GM21529 (cell line): ENCODE measurements at regions not wholly inside any gene's neighbourhood (a gene's known extent, or its start where the extent isn't known, plus 50 kb on each side); places are given as distances from the start of the nearest gene placed in this dataset.
"Not testable (repeated sequence)": the region's sequence is repeated elsewhere in the genome, so short reads cannot be mapped to it uniquely, and the experiment has no call there.

Source experiments
- ATAC-seq: cut with Tn5 transposase; IDR thresholded peaks from one replicate; pipeline ENCODE4 v1.9.1; 2021; ENCODE audit not compliant: unreplicated experiment

DNA sequence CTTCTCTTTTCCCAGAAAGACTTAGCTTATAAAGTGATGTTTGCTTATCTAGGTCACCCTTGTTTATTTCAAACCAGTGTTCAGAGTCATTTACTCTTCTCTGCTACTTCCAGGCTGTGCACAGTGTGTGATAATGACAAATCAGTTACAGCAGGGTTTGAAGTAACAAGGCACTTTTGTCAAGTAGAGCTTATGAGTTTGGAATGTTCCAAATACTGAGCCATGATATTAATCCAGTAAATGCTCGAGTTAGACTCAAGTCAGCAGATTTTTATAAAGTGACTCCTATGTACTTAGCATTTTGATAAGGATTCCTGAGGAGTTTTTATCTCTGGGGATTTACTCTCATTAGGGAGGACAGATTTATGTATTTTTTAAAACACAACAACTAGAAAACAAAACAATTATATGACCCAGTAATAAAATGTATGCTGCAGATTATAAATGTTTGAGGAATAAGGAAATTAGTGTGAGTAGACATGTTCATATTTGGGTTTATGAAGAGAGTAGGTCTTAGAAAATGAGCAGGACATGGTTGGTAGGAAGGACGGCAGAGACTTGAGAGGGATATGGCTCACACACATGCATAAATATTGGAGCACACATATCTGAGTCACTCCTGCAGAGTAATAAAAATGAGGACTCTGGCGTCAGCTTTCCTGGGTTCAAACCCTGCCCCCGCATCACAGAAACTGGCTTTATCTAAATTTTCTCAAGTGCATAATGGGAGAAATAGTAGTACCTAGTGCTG is 271.2 kb downstream of the FBXO8 start:
- no peak for ATAC-seq

DNA sequence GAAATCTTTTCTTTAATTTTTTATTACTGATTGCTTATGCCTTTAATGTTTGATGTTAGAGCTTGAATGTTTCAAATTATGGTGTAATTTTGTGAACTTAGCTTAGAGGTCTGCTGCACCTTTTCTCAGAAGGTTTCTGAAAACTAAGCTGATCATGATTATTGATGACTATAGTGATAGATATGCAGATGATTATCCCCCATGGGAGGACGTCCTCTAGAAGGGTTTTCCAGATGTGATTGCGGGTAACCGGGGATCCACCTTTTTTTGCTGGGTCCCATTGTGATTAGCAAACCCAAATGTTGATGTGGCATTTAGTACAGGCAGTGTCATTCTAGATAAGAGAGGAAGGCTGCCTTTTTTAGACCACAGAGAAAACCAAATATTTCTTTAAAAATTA is 272.9 kb downstream of the FBXO8 start:
- no peak for ATAC-seq

DNA sequence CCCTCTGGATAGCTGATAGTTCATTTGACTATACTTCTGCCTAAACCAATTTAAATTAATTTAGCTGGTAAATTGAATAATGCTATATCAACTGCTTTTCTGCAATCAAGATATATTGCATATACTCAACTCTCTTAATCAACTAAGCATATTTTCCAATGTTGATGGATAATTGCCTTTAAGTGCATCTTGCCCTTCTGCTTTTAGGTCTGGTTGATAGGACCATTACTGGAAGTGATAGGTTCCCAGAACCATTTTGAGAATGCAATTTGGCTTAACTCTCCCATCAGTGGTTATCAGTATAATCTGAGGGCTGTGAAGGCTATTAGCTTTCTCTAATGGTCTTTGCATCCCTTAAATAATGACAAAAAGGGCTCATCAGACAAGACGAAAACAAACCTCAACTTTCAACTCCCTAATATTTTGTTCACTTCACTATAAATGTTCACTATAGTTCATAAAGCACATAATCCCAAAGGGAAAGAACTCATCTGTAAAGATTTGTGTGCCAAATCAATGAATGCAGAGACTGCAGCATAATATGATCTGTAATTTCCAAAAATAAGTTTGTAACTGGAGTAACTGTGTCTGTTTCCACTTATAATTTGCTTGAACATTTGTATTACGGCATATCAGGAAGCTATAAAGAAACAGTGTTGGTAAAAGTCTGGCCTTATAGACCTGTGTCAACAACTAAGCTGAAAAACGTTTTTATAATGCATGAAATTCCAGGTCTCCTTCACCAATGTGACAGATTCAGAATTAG is 273.6 kb downstream of the FBXO8 start:
- ATAC-seq = no peak

DNA sequence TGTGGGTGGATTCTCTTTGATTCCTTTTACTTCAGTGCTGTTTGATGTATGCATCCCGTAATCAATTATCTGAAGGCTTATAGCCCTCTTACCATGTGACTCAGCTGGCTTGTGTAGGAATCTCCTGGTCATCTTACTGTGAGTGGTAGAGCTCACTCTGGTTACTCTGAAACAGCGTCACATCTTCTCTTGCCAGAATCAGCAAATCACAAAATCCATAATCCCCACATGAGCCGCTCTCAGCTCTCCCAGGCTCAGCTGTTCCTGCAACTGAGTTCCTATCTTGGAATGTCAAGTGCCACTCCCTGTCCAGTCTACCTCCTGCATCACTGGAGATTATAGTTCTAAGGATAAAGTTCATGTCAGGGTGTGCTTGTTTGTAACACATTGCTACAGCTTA is 278.0 kb downstream of the FBXO8 start:
- ATAC-seq = no peak

DNA sequence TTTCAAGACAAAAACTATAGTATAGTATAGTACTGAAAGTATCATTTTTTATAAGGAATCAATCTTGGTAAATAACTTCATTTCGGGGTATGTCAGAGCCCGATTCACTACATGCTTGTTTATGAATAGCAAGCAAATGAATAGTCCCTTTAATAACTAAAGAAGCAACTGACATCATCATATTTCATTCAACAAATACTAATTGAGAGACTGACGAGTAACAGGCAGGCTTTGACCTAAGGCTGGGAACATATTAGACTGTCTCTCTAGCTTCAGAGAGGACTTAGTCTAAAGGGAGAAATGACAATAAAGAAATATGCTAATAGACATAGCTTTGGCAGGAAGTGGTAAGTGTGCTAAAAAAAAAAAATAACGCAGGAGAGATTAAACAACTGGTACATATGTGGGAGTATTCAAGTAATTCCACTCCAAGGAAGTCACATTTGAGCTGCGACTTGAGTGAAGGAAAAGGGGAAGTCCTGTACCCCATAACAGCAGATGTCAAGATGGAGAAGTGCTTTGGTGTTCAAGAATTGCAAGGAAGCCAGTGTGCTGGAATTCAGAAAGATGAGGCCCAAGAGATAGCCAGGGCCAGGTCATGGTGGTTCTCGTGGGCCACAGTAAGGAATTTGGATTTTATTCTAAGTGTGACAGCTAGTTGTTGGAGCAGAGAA is 284.9 kb downstream of the FBXO8 start:
- ATAC-seq = no peak

DNA sequence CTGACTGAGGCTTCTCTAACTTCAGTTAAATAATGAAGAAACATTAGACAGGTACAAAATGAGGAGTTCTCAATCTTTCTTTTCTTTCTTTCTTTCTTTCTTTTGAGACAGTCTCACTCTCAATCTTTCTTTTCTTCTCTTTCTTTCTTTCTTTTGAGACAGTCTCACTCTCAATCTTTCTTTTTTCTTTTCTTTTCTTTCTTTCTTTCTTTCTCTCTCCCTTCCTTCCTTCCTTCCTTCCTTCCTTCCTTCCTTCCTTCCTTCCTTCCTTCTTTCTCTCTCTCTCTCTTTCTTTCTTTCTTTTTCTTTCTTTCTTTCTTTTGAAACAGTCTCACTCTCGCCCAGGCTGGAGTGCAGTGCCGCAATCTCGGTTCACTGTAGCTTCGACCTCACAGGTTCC is 287.7 kb downstream of the FBXO8 start:
- ATAC-seq = not testable (repeated sequence)

DNA sequence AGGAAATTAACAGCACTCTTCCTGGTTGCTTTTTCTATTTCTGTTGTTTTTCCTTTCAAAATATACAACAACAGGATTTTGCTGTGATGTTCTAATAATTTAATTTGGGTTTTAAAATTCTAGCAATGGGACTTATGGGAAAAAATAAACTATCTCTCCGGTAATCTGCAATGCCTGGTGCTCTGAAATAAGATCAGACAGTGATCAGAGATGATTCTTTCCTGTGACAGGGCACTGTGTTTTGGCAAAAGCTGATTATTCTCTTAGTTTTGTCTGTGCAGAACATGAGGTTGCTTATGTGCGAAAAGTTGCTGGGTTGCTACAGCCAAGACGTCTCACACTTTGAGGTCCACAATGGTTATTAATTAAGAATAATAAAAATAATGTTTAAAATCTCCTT is 291.7 kb downstream of the FBXO8 start:
- no peak for ATAC-seq

DNA sequence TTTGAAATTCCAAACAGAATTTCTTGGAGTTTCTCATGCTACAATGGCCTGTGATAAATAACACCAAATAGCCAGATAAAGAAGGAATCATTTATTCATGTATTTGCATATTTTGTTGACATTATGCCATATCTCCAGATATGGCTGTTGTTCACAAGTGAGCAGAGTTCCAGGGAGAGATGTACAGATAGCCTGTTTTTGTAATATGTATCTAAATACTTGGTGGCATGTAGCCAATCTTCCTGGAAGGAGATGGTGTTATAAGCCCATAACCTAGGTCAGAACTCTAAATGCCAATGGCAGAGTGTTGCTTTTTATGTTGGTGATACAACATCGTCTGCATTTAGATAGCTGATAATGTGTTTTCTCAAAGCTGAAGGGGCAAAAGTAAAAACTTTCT is 292.2 kb downstream of the FBXO8 start:
- no peak for ATAC-seq

DNA sequence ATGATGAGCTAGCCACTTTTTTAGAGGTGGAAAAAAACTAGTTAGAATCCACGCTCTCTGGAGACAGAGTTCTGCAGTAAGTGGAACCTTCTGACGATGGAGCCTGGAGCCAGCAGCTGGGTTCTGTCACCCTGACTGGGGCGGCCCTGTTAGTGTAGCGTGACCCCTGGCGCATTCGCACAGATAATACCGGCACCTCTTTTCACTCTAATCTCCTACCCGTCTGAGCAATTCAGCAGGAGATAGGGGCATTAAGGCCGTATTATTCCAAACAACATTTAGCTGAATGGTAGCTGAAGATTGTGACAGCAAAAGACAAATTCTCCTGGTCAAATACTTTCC is 292.6 kb downstream of the FBXO8 start:
- ATAC-seq = no peak

DNA sequence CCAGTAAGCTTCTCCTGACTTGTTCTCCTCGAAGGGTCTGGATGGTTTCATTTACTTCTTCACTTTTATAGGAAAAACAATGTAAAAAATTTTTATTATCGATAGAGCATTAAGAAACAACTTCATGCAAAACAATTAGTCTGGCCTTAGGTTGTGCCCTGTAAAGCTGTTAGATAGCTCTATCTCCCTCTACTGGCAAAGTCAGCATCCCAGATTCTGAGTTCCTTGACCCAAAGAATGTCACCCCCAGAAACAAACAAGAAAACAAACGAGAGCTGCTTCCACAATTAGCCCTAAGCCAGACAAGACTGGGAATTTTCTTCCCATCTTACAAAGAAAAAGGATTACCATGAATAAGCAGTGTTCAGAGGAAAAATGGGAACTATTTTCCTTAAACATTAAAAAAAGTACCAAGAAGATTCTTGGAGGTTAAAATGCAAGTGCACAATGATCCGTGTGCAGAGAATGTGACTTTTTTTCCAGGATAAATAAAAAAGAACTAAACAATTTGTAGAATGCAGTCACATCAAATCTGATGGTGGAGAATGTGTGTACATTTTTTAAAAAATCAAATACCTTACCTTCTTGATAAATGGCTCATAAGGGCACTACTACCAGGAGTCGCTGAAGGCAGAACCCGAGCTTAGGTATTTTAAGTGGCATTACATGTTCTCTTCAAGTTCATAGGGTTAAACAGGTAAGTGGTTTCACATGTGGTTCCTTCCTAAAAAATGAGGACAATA is 293.2 kb downstream of the FBXO8 start:
- ATAC-seq = no peak

DNA sequence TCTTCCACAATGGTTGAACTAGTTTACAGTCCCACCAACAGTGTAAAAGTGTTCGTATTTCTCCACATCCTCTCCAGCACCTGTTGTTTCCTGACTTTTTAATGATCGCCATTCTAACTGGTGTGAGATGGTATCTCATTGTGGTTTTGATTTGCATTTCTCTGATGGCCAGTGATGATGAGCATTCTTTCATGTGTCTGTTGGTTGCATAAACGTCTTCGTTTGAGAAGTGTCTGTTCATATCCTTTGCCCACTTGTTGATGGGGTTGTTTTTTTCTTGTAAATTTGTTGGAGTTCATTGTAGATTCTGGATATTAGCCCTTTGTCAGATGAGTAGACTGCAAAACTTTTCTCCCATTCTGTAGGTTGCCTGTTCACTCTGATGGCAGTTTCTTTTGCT is 319.9 kb downstream of the FBXO8 start:
- ATAC-seq = not testable (repeated sequence)

DNA sequence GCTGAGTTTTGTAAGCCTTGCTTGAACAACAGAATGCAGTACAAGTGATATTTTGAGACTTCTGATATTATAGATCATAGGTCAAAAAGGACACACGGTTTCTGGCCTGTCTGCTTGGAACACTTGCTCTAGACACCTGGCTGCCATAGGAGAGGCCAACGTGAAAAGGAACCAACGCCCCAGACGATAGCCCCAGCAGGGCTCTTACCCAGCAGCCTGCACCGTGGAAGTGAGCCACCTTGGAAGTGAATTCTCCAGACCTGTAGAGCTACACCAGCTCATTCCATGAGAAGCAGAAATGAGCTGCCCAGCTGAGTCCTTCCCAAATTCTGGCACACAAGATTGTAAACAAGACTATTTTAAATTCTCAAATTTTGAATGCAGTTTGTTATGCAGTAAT is 323.1 kb downstream of the FBXO8 start:
- no peak for ATAC-seq

DNA sequence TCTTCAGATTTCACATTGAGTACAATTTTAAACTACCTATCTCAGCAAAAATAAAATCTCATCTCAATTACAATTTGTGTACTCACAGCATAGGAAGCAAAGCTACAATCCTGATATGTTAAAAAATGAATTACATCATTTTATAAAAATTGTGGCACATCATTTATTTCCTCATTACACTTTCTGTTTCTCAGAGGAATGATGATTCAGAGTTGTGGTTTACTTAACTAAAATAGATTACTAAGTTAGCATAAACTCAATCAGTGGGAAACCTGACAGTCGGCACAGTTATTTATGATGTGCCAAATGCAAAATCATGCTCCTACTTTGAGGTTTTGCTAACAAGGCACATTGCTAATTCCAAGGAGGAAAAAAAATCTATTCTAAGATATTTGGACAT is 325.0 kb downstream of the FBXO8 start:
- ATAC-seq = no peak

DNA sequence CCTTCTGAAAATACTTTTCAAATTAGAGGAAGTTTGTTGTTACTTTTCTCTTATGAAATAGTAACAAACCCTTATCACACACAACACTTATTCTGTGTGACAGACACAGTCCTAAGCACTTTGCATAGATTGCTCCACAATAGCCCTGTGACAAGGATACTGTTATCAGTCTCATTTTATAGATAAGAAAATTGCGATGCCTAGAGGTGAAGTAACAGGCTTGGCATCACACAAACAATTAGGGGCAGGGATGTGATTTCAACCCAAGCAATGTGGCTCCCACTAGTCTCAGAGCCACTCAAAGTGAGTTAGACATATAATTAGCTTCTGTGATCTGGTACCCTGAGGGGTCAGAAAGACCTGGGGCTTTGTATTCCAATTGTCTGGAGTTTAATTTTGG is 339.9 kb downstream of the FBXO8 start:
- no peak for ATAC-seq

DNA sequence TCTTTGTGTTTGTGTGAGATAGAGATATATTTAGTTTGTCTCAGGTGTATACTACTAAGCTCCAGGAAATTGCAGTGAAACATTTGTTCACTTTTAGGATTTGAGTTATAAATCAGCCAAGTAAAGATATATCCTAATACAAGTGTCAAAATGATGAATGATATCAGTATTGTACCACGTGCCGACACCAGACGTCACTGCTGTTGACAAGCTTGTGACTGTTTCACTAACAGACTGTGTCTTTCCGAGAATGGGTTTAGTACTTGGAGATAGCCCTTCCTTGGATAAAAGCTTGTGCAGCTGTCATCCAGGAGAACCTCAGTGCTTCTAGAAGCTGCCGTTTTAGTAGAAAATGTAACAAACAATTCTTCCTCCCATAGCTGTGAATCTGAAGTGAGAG is 343.3 kb downstream of the FBXO8 start:
- ATAC-seq = no peak

DNA sequence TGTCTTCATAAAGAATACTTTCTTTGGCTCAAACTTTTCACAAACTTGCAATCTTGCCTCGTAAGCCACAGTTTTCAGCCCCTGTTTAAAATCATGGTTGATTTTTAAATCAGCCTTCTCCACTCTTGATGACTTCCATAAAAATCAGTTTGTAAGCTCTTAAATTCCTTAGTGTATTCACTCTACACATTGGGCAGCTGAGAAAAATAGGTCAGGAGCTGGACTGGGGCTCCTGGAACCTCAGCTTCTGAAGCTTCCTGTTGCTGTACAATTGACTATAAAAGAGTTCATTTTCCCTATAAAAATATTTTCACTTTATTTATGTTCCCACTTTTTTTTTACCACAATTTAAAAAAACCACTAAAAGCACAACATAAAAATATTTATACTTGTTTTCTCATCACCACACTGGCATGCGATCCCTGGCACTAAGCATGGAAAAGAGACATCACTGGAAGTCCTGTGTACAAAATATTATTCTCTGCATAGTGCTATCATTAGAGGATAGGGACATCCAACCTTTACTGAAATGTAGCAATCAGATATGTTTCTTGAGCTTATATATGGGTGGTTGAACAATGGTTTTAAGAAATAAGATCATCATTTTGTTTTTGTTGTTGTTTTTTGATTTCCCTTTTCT is 345.7 kb downstream of the FBXO8 start:
- ATAC-seq = no peak

DNA sequence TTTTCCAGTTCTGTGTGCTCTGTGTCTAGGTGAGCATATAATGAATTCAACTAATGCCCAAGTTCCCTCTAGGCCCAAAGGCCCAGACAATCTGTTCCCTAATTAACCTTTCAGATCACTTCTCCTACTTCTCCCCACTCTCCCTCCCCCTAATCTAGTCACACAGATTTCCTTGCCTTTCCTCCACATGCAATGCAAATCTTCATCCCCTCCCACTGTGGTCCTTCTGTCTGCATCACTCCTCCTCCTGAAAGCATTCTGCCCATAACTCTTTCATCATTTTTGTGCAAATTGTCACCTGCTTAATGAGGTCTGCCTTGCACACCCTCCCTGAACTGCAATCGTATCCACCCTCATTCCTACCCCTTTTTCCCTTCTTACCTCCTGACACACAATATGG is 346.6 kb downstream of the FBXO8 start:
- ATAC-seq = no peak

DNA sequence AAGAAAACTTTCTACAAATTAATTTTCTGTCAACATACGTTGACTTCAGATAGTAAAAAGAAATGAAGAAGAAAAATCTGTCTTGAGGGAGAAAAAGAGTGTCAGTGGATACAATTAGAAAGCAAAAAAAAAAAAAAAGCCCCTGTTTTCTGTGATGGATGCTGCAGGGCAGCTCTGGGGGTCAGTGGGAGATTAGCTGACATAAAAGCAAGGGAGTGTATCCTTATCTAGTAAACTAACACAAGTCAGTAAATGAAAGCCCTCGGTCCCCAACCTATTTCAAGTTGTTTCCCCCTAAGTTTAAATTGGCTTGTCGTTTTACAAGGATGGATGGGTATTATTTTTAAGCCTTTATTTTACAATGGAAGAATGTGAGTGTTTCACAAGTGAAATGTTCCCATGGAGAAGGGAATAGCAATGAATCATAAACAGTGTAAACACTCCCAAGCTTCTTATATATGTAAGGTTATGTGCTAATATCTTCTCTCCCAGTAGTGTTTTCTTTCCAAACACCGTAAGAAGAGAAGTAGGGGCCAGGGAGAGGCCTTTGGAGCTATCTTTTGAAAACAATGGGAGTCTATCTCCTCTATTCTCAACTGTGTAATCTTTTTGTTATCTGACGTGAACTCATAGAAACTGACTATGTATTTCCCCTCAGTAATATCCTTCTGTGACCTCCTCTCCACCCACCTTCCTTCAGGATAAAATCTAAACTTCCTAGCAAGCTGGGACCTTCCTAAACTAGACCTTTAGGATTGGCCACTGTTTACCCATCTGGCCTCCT is 347.7 kb downstream of the FBXO8 start:
- ATAC-seq = no peak

DNA sequence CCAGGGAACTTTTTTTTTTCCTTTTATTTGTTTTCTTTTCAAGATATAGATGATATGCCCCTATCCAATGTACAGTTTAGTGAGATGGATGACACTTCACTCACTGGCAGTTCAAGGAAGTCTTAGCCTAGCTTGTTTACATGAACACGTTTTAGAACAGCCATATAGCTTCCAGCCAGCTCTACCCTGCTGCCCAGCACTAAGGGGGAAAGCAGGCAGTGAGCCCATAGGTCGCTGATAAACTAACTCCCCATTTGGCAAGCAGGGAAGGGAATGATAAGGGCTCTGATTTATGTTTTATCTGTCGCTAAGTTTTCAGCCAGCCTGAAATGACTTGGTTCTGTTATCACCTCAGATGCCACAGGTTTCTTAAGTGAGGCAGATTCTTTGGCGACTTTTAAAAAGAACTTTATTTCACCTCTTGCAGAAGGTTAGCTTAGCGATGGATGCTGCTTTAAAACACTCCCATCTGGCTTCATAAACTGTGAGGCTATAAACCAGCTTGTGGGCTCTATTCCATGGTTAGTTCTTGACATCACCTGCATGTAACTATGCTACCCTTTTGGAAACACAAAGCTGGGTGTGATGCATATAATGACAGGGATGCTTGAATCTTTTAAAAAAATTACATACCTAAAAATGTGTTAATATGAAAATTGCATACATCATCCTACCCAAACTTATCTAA is 348.4 kb downstream of the FBXO8 start:
- no peak for ATAC-seq

DNA sequence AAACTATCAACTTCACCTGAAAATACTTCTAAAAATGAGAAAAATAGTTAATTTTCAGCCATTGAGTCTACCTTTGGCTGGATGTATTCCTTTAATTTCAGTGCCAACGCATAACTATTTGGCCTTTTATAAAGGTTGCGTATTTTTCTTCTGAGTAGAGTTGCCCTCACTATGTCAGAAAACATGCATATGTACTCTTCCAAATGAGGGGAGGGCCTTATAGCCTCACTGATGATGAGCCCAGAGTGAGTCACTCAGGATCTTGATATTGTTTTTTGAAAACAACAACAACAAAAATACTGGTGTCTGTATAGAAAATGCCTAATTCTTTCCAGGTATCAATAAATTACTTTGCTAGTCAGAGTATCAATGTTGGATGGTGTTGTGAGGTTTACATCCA is 349.3 kb downstream of the FBXO8 start:
- ATAC-seq = no peak
